ENCODE measurements at regions not wholly inside any gene's neighbourhood (a gene's known extent, or its start where the extent isn't known, plus 50 kb on each side); places are given as distances from the start of the nearest gene placed in this dataset.

GRCh38 chr17:14547556-14547955, 246.7 kb downstream of the HS3ST3B1 start:
- no peak for TF ChIP-seq EMX1 (CRISPR knock-in tag; IDR thresholded peaks at IDR 0.05)
- TF ChIP-seq MAX (CRISPR knock-in tag; IDR thresholded peaks at IDR 0.05): no peak
- TF ChIP-seq NFYB (CRISPR knock-in tag; conservative IDR thresholded peaks at IDR 0.05; ENCODE audit: low read depth): no peak
- TF ChIP-seq, protein P1, sequence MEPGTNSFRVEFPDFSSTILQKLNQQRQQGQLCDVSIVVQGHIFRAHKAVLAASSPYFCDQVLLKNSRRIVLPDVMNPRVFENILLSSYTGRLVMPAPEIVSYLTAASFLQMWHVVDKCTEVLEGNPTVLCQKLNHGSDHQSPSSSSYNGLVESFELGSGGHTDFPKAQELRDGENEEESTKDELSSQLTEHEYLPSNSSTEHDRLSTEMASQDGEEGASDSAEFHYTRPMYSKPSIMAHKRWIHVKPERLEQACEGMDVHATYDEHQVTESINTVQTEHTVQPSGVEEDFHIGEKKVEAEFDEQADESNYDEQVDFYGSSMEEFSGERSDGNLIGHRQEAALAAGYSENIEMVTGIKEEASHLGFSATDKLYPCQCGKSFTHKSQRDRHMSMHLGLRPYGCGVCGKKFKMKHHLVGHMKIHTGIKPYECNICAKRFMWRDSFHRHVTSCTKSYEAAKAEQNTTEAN (CRISPR knock-in tag; IDR thresholded peaks at IDR 0.05): no peak
- TF ChIP-seq, protein P2, sequence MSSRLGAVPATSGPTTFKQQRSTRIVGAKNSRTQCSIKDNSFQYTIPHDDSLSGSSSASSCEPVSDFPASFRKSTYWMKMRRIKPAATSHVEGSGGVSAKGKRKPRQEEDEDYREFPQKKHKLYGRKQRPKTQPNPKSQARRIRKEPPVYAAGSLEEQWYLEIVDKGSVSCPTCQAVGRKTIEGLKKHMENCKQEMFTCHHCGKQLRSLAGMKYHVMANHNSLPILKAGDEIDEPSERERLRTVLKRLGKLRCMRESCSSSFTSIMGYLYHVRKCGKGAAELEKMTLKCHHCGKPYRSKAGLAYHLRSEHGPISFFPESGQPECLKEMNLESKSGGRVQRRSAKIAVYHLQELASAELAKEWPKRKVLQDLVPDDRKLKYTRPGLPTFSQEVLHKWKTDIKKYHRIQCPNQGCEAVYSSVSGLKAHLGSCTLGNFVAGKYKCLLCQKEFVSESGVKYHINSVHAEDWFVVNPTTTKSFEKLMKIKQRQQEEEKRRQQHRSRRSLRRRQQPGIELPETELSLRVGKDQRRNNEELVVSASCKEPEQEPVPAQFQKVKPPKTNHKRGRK (CRISPR knock-in tag; IDR thresholded peaks at IDR 0.05; ENCODE audit: borderline replicate concordance): no peak
- TF ChIP-seq, protein P3, sequence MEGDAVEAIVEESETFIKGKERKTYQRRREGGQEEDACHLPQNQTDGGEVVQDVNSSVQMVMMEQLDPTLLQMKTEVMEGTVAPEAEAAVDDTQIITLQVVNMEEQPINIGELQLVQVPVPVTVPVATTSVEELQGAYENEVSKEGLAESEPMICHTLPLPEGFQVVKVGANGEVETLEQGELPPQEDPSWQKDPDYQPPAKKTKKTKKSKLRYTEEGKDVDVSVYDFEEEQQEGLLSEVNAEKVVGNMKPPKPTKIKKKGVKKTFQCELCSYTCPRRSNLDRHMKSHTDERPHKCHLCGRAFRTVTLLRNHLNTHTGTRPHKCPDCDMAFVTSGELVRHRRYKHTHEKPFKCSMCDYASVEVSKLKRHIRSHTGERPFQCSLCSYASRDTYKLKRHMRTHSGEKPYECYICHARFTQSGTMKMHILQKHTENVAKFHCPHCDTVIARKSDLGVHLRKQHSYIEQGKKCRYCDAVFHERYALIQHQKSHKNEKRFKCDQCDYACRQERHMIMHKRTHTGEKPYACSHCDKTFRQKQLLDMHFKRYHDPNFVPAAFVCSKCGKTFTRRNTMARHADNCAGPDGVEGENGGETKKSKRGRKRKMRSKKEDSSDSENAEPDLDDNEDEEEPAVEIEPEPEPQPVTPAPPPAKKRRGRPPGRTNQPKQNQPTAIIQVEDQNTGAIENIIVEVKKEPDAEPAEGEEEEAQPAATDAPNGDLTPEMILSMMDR (IDR thresholded peaks at IDR 0.05): no peak
- TF ChIP-seq, protein P4, sequence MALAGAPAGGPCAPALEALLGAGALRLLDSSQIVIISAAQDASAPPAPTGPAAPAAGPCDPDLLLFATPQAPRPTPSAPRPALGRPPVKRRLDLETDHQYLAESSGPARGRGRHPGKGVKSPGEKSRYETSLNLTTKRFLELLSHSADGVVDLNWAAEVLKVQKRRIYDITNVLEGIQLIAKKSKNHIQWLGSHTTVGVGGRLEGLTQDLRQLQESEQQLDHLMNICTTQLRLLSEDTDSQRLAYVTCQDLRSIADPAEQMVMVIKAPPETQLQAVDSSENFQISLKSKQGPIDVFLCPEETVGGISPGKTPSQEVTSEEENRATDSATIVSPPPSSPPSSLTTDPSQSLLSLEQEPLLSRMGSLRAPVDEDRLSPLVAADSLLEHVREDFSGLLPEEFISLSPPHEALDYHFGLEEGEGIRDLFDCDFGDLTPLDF (CRISPR knock-in tag; IDR thresholded peaks at IDR 0.05): no peak
- TF ChIP-seq NR3C1 (CRISPR knock-in tag; conservative IDR thresholded peaks at IDR 0.05; ENCODE audit: low read depth): no peak

All from WTC11 (cell line).